G401 (cell line): ENCODE measurements at regions not wholly inside any gene's neighbourhood (a gene's known extent, or its start where the extent isn't known, plus 50 kb on each side); places are given as distances from the start of the nearest gene placed in this dataset.

Experiments
- DNase-seq: peaks from one replicate; pipeline ENCODE4 v3.0.0-alpha.2; 2015; ENCODE audit warnings: low spot score
- in situ Hi-C: cut with HindIII; loops from 2 replicates; pipeline ENCODE4 v1.10.0; 2016; ENCODE audit warnings: low sequenced_read_pairs, mixed read lengths

- in situ Hi-C loops = no loop called here
Measured at GRCh38 chr13:47478985-47479384, 522.1 kb downstream of the SUCLA2 start.

GRCh38 chr13:47475441-47475948 is 525.6 kb downstream of the SUCLA2 start:
- in situ Hi-C loops = no loop called here
- no peak for DNase-seq

More at GRCh38 chr13:47478985-47479384, 522.1 kb downstream of the SUCLA2 start:
- DNase-seq = no peak

- in situ Hi-C loops = no loop called here
Measured at GRCh38 chr13:47474839-47475238, 526.2 kb downstream of the SUCLA2 start.

GRCh38 chr13:47474326-47474725 is 526.7 kb downstream of the SUCLA2 start:
- no peak for DNase-seq
- in situ Hi-C loops = no loop called here

More at GRCh38 chr13:47474839-47475238, 526.2 kb downstream of the SUCLA2 start:
- no peak for DNase-seq

GRCh38 chr13:47472516-47472915 is 528.6 kb downstream of the SUCLA2 start:
- DNase-seq = no peak
- in situ Hi-C loops = no loop called here

- in situ Hi-C loops = no loop called here
- no peak for DNase-seq
Measured at GRCh38 chr13:47463726-47464125, 537.3 kb downstream of the SUCLA2 start.

GRCh38 chr13:47463002-47463401 is 538.1 kb downstream of the SUCLA2 start:
- DNase-seq = no peak
- in situ Hi-C loops = no loop called here

- no peak for DNase-seq
- in situ Hi-C loops = no loop called here
Measured at GRCh38 chr13:47461816-47462215, 539.3 kb downstream of the SUCLA2 start.

- DNase-seq = no peak
- in situ Hi-C loops = no loop called here
Measured at GRCh38 chr13:47459512-47459911, 541.6 kb downstream of the SUCLA2 start.

GRCh38 chr13:47457626-47458025 is 543.4 kb downstream of the SUCLA2 start:
- in situ Hi-C loops = no loop called here

GRCh38 chr13:47455626-47456025 is 545.4 kb downstream of the SUCLA2 start:
- DNase-seq = no peak
- in situ Hi-C loops = no loop called here

More at GRCh38 chr13:47457626-47458025, 543.4 kb downstream of the SUCLA2 start:
- no peak for DNase-seq

GRCh38 chr13:47454986-47455385 is 546.1 kb downstream of the SUCLA2 start:
- in situ Hi-C loops = no loop called here
- DNase-seq = no peak

- no peak for DNase-seq
- in situ Hi-C loops = no loop called here
Measured at GRCh38 chr13:47437406-47437805, 540.6 kb upstream of the HTR2A start.

- in situ Hi-C loops = no loop called here
- no peak for DNase-seq
Measured at GRCh38 chr13:47433461-47434005, 536.7 kb upstream of the HTR2A start.

GRCh38 chr13:47426126-47426849 is 529.4 kb upstream of the HTR2A start:
- in situ Hi-C loops = no loop called here
- DNase-seq = no peak

- in situ Hi-C loops = no loop called here
- DNase-seq = no peak
Measured at GRCh38 chr13:47421525-47421924, 524.7 kb upstream of the HTR2A start.

- in situ Hi-C loops = no loop called here
- no peak for DNase-seq
Measured at GRCh38 chr13:47420568-47420967, 523.7 kb upstream of the HTR2A start.

GRCh38 chr13:47420020-47420419 is 523.2 kb upstream of the HTR2A start:
- DNase-seq = no peak
- in situ Hi-C loops = no loop called here

- no peak for DNase-seq
- in situ Hi-C loops = no loop called here
Measured at GRCh38 chr13:47418206-47418920, 521.5 kb upstream of the HTR2A start.

GRCh38 chr13:47417485-47417884 is 520.6 kb upstream of the HTR2A start:
- in situ Hi-C loops = no loop called here

More at GRCh38 chr13:47417485-47417884, 520.6 kb upstream of the HTR2A start:
- DNase-seq = no peak
